ENCODE measurements at regions not wholly inside any gene's neighbourhood (a gene's known extent, or its start where the extent isn't known, plus 50 kb on each side); places are given as distances from the start of the nearest gene placed in this dataset.

- TF ChIP-seq GATA2 (IDR thresholded peaks at IDR 0.05; ENCODE audit: low read depth, low read length) (peak; percentile 71), GATA3 (IDR thresholded peaks at IDR 0.05; ENCODE audit: low read depth, low read length) (no peak)
Measured at GRCh38 chr4:129453524-129454200, 357.7 kb downstream of the C4orf33 start.
